ENCODE measurements at regions not wholly inside any gene's neighbourhood (a gene's known extent, or its start where the extent isn't known, plus 50 kb on each side); places are given as distances from the start of the nearest gene placed in this dataset.

GRCh38 chr7:26005683-26006410 lies 146.2 kb upstream of the NFE2L3 start:
- TF ChIP-seq, protein P1, sequence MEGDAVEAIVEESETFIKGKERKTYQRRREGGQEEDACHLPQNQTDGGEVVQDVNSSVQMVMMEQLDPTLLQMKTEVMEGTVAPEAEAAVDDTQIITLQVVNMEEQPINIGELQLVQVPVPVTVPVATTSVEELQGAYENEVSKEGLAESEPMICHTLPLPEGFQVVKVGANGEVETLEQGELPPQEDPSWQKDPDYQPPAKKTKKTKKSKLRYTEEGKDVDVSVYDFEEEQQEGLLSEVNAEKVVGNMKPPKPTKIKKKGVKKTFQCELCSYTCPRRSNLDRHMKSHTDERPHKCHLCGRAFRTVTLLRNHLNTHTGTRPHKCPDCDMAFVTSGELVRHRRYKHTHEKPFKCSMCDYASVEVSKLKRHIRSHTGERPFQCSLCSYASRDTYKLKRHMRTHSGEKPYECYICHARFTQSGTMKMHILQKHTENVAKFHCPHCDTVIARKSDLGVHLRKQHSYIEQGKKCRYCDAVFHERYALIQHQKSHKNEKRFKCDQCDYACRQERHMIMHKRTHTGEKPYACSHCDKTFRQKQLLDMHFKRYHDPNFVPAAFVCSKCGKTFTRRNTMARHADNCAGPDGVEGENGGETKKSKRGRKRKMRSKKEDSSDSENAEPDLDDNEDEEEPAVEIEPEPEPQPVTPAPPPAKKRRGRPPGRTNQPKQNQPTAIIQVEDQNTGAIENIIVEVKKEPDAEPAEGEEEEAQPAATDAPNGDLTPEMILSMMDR (IDR thresholded peaks at IDR 0.05), result no peak
- no peak for TF ChIP-seq EZH2 (IDR thresholded peaks at IDR 0.05; ENCODE audit: borderline replicate concordance, insufficient read depth, low read depth, low read length, poor library complexity, severe bottlenecking)
